ENCODE measurements at regions not wholly inside any gene's neighbourhood (a gene's known extent, or its start where the extent isn't known, plus 50 kb on each side); places are given as distances from the start of the nearest gene placed in this dataset.

- H3K9ac ChIP-seq (ENCODE audit: low read length in 5 of 5) = no peak overlapping the region
- no peaks in the 10 kb centered on the region for H3K9me3 ChIP-seq (ENCODE audit: control insufficient read depth in 5 of 5, low read length in 5 of 5)
- no peaks in the 10 kb centered on the region for H3K36me3 ChIP-seq (ENCODE audit: control insufficient read depth in 5 of 5, insufficient read depth in 5 of 5, low read length in 5 of 5)
- no peaks in the 10 kb centered on the region for H3K4me1 ChIP-seq (ENCODE audit: control insufficient read depth in 5 of 5, insufficient read depth in 5 of 5, low read length in 5 of 5)
- H3K27ac ChIP-seq (ENCODE audit: low read depth, low read length) = no peak overlapping the region
- H3K27me3 ChIP-seq (ENCODE audit: control insufficient read depth in 5 of 5, insufficient read depth in 4 of 5, low read length in 5 of 5) = no peaks in the 10 kb centered on the region
- H3K4me3 ChIP-seq (ENCODE audit: low read depth in 1 of 5, low read length in 5 of 5) = no peak overlapping the region
These were observed 199.6 kb downstream of the LTN1 start for GRCh38 chr21:28793043-28793442.

- no peaks in the 10 kb centered on the region for H3K4me1 ChIP-seq (ENCODE audit: control insufficient read depth in 5 of 5, insufficient read depth in 5 of 5, low read length in 5 of 5)
- H3K4me3 ChIP-seq (ENCODE audit: low read depth in 1 of 5, low read length in 5 of 5) = no peak overlapping the region
- no peaks in the 10 kb centered on the region for H3K9me3 ChIP-seq (ENCODE audit: control insufficient read depth in 5 of 5, low read length in 5 of 5)
- H3K27me3 ChIP-seq (ENCODE audit: control insufficient read depth in 5 of 5, insufficient read depth in 4 of 5, low read length in 5 of 5) = no peaks in the 10 kb centered on the region
- no peak overlapping the region for H3K9ac ChIP-seq (ENCODE audit: low read length in 5 of 5)
- H3K36me3 ChIP-seq (ENCODE audit: control insufficient read depth in 5 of 5, insufficient read depth in 5 of 5, low read length in 5 of 5) = no peaks in the 10 kb centered on the region
- no peak overlapping the region for H3K27ac ChIP-seq (ENCODE audit: low read depth, low read length)
These were observed 200.9 kb downstream of the LTN1 start for GRCh38 chr21:28791595-28792282.

GRCh38 chr21:28790335-28790734 is 202.3 kb downstream of the LTN1 start:
- no peaks in the 10 kb centered on the region for H3K27me3 ChIP-seq (ENCODE audit: control insufficient read depth in 5 of 5, insufficient read depth in 4 of 5, low read length in 5 of 5)
- peaks cover 0 to 2% (median 0%) of the 10 kb centered on the region in 5 donors for H3K9me3 ChIP-seq (ENCODE audit: control insufficient read depth in 5 of 5, low read length in 5 of 5)
- no peaks in the 10 kb centered on the region for H3K36me3 ChIP-seq (ENCODE audit: control insufficient read depth in 5 of 5, insufficient read depth in 5 of 5, low read length in 5 of 5)
- H3K27ac ChIP-seq (ENCODE audit: low read depth, low read length) = no peak overlapping the region
- no peaks in the 10 kb centered on the region for H3K4me1 ChIP-seq (ENCODE audit: control insufficient read depth in 5 of 5, insufficient read depth in 5 of 5, low read length in 5 of 5)
- no peak overlapping the region for H3K4me3 ChIP-seq (ENCODE audit: low read depth in 1 of 5, low read length in 5 of 5)
- no peak overlapping the region for H3K9ac ChIP-seq (ENCODE audit: low read length in 5 of 5)

GRCh38 chr21:28789523-28789922 is 203.2 kb downstream of the LTN1 start:
- Histone ChIP-seq H3K27me3 (ENCODE audit: control insufficient read depth in 5 of 5, insufficient read depth in 4 of 5, low read length in 5 of 5) (no peaks in the 10 kb centered on the region), H3K36me3 (ENCODE audit: control insufficient read depth in 5 of 5, insufficient read depth in 5 of 5, low read length in 5 of 5) (no peaks in the 10 kb centered on the region), H3K27ac (ENCODE audit: low read depth, low read length) (no peak overlapping the region), H3K4me1 (ENCODE audit: control insufficient read depth in 5 of 5, insufficient read depth in 5 of 5, low read length in 5 of 5) (no peaks in the 10 kb centered on the region), H3K9me3 (ENCODE audit: control insufficient read depth in 5 of 5, low read length in 5 of 5) (peaks cover 0 to 4% (median 0%) of the 10 kb centered on the region in 5 donors), H3K9ac (ENCODE audit: low read length in 5 of 5) (no peak overlapping the region), H3K4me3 (ENCODE audit: low read depth in 1 of 5, low read length in 5 of 5) (no peak overlapping the region)

GRCh38 chr21:28788030-28788429 is 204.6 kb downstream of the LTN1 start:
- Histone ChIP-seq H3K27me3 (ENCODE audit: control insufficient read depth in 5 of 5, insufficient read depth in 4 of 5, low read length in 5 of 5) (no peaks in the 10 kb centered on the region), H3K27ac (ENCODE audit: low read depth, low read length) (no peak overlapping the region), H3K9me3 (ENCODE audit: control insufficient read depth in 5 of 5, low read length in 5 of 5) (peaks cover 0 to 4% (median 0%) of the 10 kb centered on the region in 5 donors), H3K9ac (ENCODE audit: low read length in 5 of 5) (no peak overlapping the region), H3K36me3 (ENCODE audit: control insufficient read depth in 5 of 5, insufficient read depth in 5 of 5, low read length in 5 of 5) (no peaks in the 10 kb centered on the region), H3K4me3 (ENCODE audit: low read depth in 1 of 5, low read length in 5 of 5) (no peak overlapping the region), H3K4me1 (ENCODE audit: control insufficient read depth in 5 of 5, insufficient read depth in 5 of 5, low read length in 5 of 5) (no peaks in the 10 kb centered on the region)

- no peaks in the 10 kb centered on the region for H3K4me1 ChIP-seq (ENCODE audit: control insufficient read depth in 5 of 5, insufficient read depth in 5 of 5, low read length in 5 of 5)
- H3K27ac ChIP-seq (ENCODE audit: low read depth, low read length) = no peak overlapping the region
- peaks cover 0 to 4% (median 0%) of the 10 kb centered on the region in 5 donors for H3K9me3 ChIP-seq (ENCODE audit: control insufficient read depth in 5 of 5, low read length in 5 of 5)
- no peak overlapping the region for H3K4me3 ChIP-seq (ENCODE audit: low read depth in 1 of 5, low read length in 5 of 5)
- H3K36me3 ChIP-seq (ENCODE audit: control insufficient read depth in 5 of 5, insufficient read depth in 5 of 5, low read length in 5 of 5) = no peaks in the 10 kb centered on the region
- no peaks in the 10 kb centered on the region for H3K27me3 ChIP-seq (ENCODE audit: control insufficient read depth in 5 of 5, insufficient read depth in 4 of 5, low read length in 5 of 5)
- H3K9ac ChIP-seq (ENCODE audit: low read length in 5 of 5) = no peak overlapping the region
These were observed 209.0 kb downstream of the LTN1 start for GRCh38 chr21:28783641-28784185.

- Histone ChIP-seq H3K36me3 (ENCODE audit: control insufficient read depth in 5 of 5, insufficient read depth in 5 of 5, low read length in 5 of 5) (no peaks in the 10 kb centered on the region), H3K9ac (ENCODE audit: low read length in 5 of 5) (no peak overlapping the region), H3K4me3 (ENCODE audit: low read depth in 1 of 5, low read length in 5 of 5) (no peak overlapping the region), H3K9me3 (ENCODE audit: control insufficient read depth in 5 of 5, low read length in 5 of 5) (peaks cover 0 to 4% (median 0%) of the 10 kb centered on the region in 5 donors), H3K27me3 (ENCODE audit: control insufficient read depth in 5 of 5, insufficient read depth in 4 of 5, low read length in 5 of 5) (no peaks in the 10 kb centered on the region), H3K27ac (ENCODE audit: low read depth, low read length) (no peak overlapping the region), H3K4me1 (ENCODE audit: control insufficient read depth in 5 of 5, insufficient read depth in 5 of 5, low read length in 5 of 5) (no peaks in the 10 kb centered on the region)
These were observed 210.9 kb downstream of the LTN1 start for GRCh38 chr21:28781602-28782276.

GRCh38 chr21:28779914-28780313 is 212.8 kb downstream of the LTN1 start:
- Histone ChIP-seq H3K27me3 (ENCODE audit: control insufficient read depth in 5 of 5, insufficient read depth in 4 of 5, low read length in 5 of 5) (no peaks in the 10 kb centered on the region), H3K9ac (ENCODE audit: low read length in 5 of 5) (no peak overlapping the region), H3K4me1 (ENCODE audit: control insufficient read depth in 5 of 5, insufficient read depth in 5 of 5, low read length in 5 of 5) (no peaks in the 10 kb centered on the region), H3K9me3 (ENCODE audit: control insufficient read depth in 5 of 5, low read length in 5 of 5) (no peaks in the 10 kb centered on the region), H3K36me3 (ENCODE audit: control insufficient read depth in 5 of 5, insufficient read depth in 5 of 5, low read length in 5 of 5) (no peaks in the 10 kb centered on the region), H3K4me3 (ENCODE audit: low read depth in 1 of 5, low read length in 5 of 5) (no peak overlapping the region), H3K27ac (ENCODE audit: low read depth, low read length) (no peak overlapping the region)

- H3K27ac ChIP-seq (ENCODE audit: low read depth, low read length) = no peak overlapping the region
- H3K4me1 ChIP-seq (ENCODE audit: control insufficient read depth in 5 of 5, insufficient read depth in 5 of 5, low read length in 5 of 5) = peaks cover 0 to 12% (median 9%) of the 10 kb centered on the region in 5 donors
- H3K9me3 ChIP-seq (ENCODE audit: control insufficient read depth in 5 of 5, low read length in 5 of 5) = no peaks in the 10 kb centered on the region
- H3K36me3 ChIP-seq (ENCODE audit: control insufficient read depth in 5 of 5, insufficient read depth in 5 of 5, low read length in 5 of 5) = no peaks in the 10 kb centered on the region
- no peak overlapping the region for H3K4me3 ChIP-seq (ENCODE audit: low read depth in 1 of 5, low read length in 5 of 5)
- H3K9ac ChIP-seq (ENCODE audit: low read length in 5 of 5) = no peak overlapping the region
- no peaks in the 10 kb centered on the region for H3K27me3 ChIP-seq (ENCODE audit: control insufficient read depth in 5 of 5, insufficient read depth in 4 of 5, low read length in 5 of 5)
These were observed 216.4 kb downstream of the LTN1 start for GRCh38 chr21:28776251-28776650.

- H3K9ac ChIP-seq (ENCODE audit: low read length in 5 of 5) = no peak overlapping the region
- no peaks in the 10 kb centered on the region for H3K36me3 ChIP-seq (ENCODE audit: control insufficient read depth in 5 of 5, insufficient read depth in 5 of 5, low read length in 5 of 5)
- no peak overlapping the region for H3K4me3 ChIP-seq (ENCODE audit: low read depth in 1 of 5, low read length in 5 of 5)
- peaks cover 0 to 20% (median 9%) of the 10 kb centered on the region in 5 donors for H3K4me1 ChIP-seq (ENCODE audit: control insufficient read depth in 5 of 5, insufficient read depth in 5 of 5, low read length in 5 of 5)
- no peak overlapping the region for H3K27ac ChIP-seq (ENCODE audit: low read depth, low read length)
- H3K9me3 ChIP-seq (ENCODE audit: control insufficient read depth in 5 of 5, low read length in 5 of 5) = no peaks in the 10 kb centered on the region
- H3K27me3 ChIP-seq (ENCODE audit: control insufficient read depth in 5 of 5, insufficient read depth in 4 of 5, low read length in 5 of 5) = no peaks in the 10 kb centered on the region
These were observed 217.6 kb downstream of the LTN1 start for GRCh38 chr21:28775071-28775470.

Data from subcutaneous abdominal adipose tissue (tissue), 5 donors.